B cell (primary cell): ENCODE measurements at regions not wholly inside any gene's neighbourhood (a gene's known extent, or its start where the extent isn't known, plus 50 kb on each side); places are given as distances from the start of the nearest gene placed in this dataset.

Source experiments
- ATAC-seq: fragments of 200-7000 bp; cut with Tn5 transposase; one replicate; pipeline ENCODE4 v1.10.0; 2021; ENCODE audit warnings: low read depth, mild to moderate bottlenecking, moderate number of reproducible peaks, moderate library complexity
- CTCF ChIA-PET: fragments of 350-600 bp; sonication (Branson Sonifier 250); formaldehyde crosslinking; loops from one replicate; lab custom pipeline; 2021; ENCODE audit warnings: antibody characterized with exemption, inconsistent platforms; lab: Charles Lee
- POLR2A ChIA-PET: fragments of 350-600 bp; sonication (Branson Sonifier 250); formaldehyde crosslinking; loops from one replicate; lab custom pipeline; 2021; ENCODE audit warnings: antibody characterized with exemption; lab: Charles Lee
- DNase-seq: peaks from one replicate; pipeline ENCODE4 v3.0.0; 2013
- H2AFZ ChIP-seq: 2 replicates; pipeline ENCODE4 v1.6.1; 2012; ENCODE audit warnings: mild to moderate bottlenecking, low read depth, low read length; ENCODE audit not compliant: insufficient read depth, poor library complexity, severe bottlenecking
- H3K27ac ChIP-seq, 2 donors: 1 replicate in 1 of 2; 2 replicates in 1 of 2; pipeline ENCODE4 v1.5.1; 2012 to 2013; ENCODE audit warnings: low read length in 2 of 2, mild to moderate bottlenecking in 2 of 2, moderate library complexity in 1 of 2
- H3K27me3 ChIP-seq, 4 experiments: fragments of 200-600 bp in 1 of 4; sonication (generic) in 1 of 4; replicated peaks in 1 of 4; 1 replicate in 2 of 4; 2 replicates in 2 of 4; pipeline versions ENCODE4 v1.6.1 to v1.7.0; 2013 to 2016; ENCODE audit warnings: low read length in 3 of 4, mild to moderate bottlenecking in 2 of 4, mixed read lengths in 1 of 4, moderate library complexity in 1 of 4; ENCODE audit not compliant: insufficient read depth in 4 of 4, control insufficient read depth in 3 of 4; ENCODE audit errors: control extremely low read depth in 1 of 4
- H3K36me3 ChIP-seq, 2 experiments: replicated peaks in 1 of 2; 1 replicate in 1 of 2; 2 replicates in 1 of 2; pipeline versions ENCODE4 v1.6.1 to v1.7.1; 2013; ENCODE audit warnings: low read length in 1 of 2; ENCODE audit not compliant: insufficient read depth in 2 of 2, control insufficient read depth in 1 of 2; ENCODE audit errors: control extremely low read depth in 1 of 2, extremely low read depth in 1 of 2
- H3K4me1 ChIP-seq, 2 donors: fragments of 200-600 bp in 1 of 2; sonication (generic) in 1 of 2; 1 replicate in 1 of 2; 2 replicates in 1 of 2; pipeline versions ENCODE4 v1.5.1 to v1.6.1; 2013 to 2017; ENCODE audit warnings: low read length in 2 of 2; ENCODE audit not compliant: control insufficient read depth in 2 of 2, insufficient read depth in 2 of 2
- H3K4me2 ChIP-seq: replicated peaks from 2 replicates; pipeline ENCODE3; 2012; ENCODE audit warnings: mild to moderate bottlenecking, low read depth, low read length; ENCODE audit not compliant: poor library complexity, severe bottlenecking
- H3K4me3 ChIP-seq, 5 experiments: fragments of 200-600 bp in 1 of 5; sonication (generic) in 1 of 5; 1 replicate in 3 of 5; 2 replicates in 2 of 5; pipeline versions ENCODE4 v1.5.1 to v1.7.0; 2011 to 2016; ENCODE audit warnings: low read length in 4 of 5, mild to moderate bottlenecking in 4 of 5, low read depth in 2 of 5, control low read depth in 1 of 5, moderate library complexity in 1 of 5; ENCODE audit not compliant: insufficient read depth in 1 of 5; ENCODE audit errors: control extremely low read depth in 1 of 5, extremely low read depth in 1 of 5
- H3K79me2 ChIP-seq: fragments of 200-600 bp; sonication (generic); one replicate; pipeline ENCODE4 v1.6.0; 2016; ENCODE audit warnings: low read length; ENCODE audit not compliant: control insufficient read depth, insufficient read depth
- H3K9ac ChIP-seq: fragments of 200-600 bp; sonication (generic); 2 replicates; pipeline ENCODE4 v1.6.1; 2017; ENCODE audit warnings: mild to moderate bottlenecking, low read length, moderate library complexity
- H3K9me3 ChIP-seq, 3 donors: one replicate each; pipeline versions ENCODE4 v1.6.1 to v1.7.1; 2013; ENCODE audit warnings: low read length in 2 of 3; ENCODE audit not compliant: control insufficient read depth in 2 of 3, insufficient read depth in 1 of 3; ENCODE audit errors: control extremely low read depth in 1 of 3
- H4K20me1 ChIP-seq: 2 replicates; pipeline ENCODE4 v1.6.0; 2012; ENCODE audit warnings: mild to moderate bottlenecking, low read length; ENCODE audit not compliant: insufficient read depth, control insufficient read depth, poor library complexity, severe bottlenecking
- H3K27ac Mint-ChIP-seq: one replicate; pipeline ENCODE4 v1.8.0; 2021; ENCODE audit warnings: mixed read lengths
- H3K27me3 Mint-ChIP-seq: one replicate; pipeline ENCODE4 v1.8.0; 2021; ENCODE audit warnings: mixed read lengths
- H3K4me1 Mint-ChIP-seq: one replicate; pipeline ENCODE4 v1.8.0; 2021; ENCODE audit warnings: mixed read lengths
- H3K4me3 Mint-ChIP-seq: one replicate; pipeline ENCODE4 v1.8.0; 2021; ENCODE audit warnings: mixed read lengths
- H3K9me3 Mint-ChIP-seq: one replicate; pipeline ENCODE4 v1.8.0; 2022; ENCODE audit warnings: mixed read lengths; ENCODE audit not compliant: insufficient read depth
- EZH2 ChIP-seq: IDR thresholded peaks from 2 replicates; pipeline ENCODE4 v1.6.1; 2012; ENCODE audit warnings: borderline replicate concordance, low read depth, mild to moderate bottlenecking, moderate library complexity, low read length; ENCODE audit not compliant: insufficient read depth, poor library complexity, severe bottlenecking
- WGBS: methylation state at CpG from one replicate; pipeline ENCODE4 v1.1.5; 2013; ENCODE audit warnings: missing lambda C conversion rate; ENCODE audit not compliant: insufficient coverage; 5-methylcytosine and 5-hydroxymethylcytosine counted together
- intact Hi-C: fragments of 100-400 bp; cut with micrococcal nuclease; formaldehyde crosslinking; loops from one replicate; pipeline ENCODE4 v1.10.0; 2022
- TF ChIP-seq, protein P1 (sequence below): fragments of 200-600 bp; IDR thresholded peaks from one replicate; pipeline ENCODE4 v1.8.0; 2022; ENCODE audit warnings: antibody characterized with exemption, mild to moderate bottlenecking

- Mint-ChIP-seq H3K4me3 (no peak overlapping the region), H3K9me3 (no peaks in the 10 kb centered on the region), H3K4me1 (no peaks in the 10 kb centered on the region), H3K27ac (no peak overlapping the region), H3K27me3 (peaks cover 15% of the 10 kb centered on the region)
- Histone ChIP-seq H3K4me2 (no peak overlapping the region), H3K27me3 (no peaks in the 10 kb centered on the region), H3K9me3 (no peaks in the 10 kb centered on the region), H3K9ac (no peak overlapping the region), H2AFZ (no peak overlapping the region), H3K4me1 (no peaks in the 10 kb centered on the region), H3K4me3 (no peak overlapping the region), H3K27ac (no peak overlapping the region), H4K20me1 (no peaks in the 10 kb centered on the region), H3K79me2 (no peaks in the 10 kb centered on the region), H3K36me3 (no peaks in the 10 kb centered on the region)
- ChIA-PET CTCF (interaction anchor here (1.1 kb wide), 1 partner anchor 201 kb away, joined by 3 read pairs; no protein-coding TSS in a partner anchor), POLR2A (no interaction called here)
- 86% methylated on average over 1 of the region's 2 CpGs for WGBS
- intact Hi-C loops = loop anchor here (10.0 kb wide), 1 partner anchor 1002 kb away; no protein-coding TSS in a partner anchor
- DNase-seq = no peak
- no peak for TF ChIP-seq EZH2
- TF ChIP-seq, protein P1, sequence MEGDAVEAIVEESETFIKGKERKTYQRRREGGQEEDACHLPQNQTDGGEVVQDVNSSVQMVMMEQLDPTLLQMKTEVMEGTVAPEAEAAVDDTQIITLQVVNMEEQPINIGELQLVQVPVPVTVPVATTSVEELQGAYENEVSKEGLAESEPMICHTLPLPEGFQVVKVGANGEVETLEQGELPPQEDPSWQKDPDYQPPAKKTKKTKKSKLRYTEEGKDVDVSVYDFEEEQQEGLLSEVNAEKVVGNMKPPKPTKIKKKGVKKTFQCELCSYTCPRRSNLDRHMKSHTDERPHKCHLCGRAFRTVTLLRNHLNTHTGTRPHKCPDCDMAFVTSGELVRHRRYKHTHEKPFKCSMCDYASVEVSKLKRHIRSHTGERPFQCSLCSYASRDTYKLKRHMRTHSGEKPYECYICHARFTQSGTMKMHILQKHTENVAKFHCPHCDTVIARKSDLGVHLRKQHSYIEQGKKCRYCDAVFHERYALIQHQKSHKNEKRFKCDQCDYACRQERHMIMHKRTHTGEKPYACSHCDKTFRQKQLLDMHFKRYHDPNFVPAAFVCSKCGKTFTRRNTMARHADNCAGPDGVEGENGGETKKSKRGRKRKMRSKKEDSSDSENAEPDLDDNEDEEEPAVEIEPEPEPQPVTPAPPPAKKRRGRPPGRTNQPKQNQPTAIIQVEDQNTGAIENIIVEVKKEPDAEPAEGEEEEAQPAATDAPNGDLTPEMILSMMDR = no peak
- ATAC-seq = no peak
Measured at GRCh38 chr1:214126697-214127146, 138.9 kb downstream of the PROX1 start.

DNA sequence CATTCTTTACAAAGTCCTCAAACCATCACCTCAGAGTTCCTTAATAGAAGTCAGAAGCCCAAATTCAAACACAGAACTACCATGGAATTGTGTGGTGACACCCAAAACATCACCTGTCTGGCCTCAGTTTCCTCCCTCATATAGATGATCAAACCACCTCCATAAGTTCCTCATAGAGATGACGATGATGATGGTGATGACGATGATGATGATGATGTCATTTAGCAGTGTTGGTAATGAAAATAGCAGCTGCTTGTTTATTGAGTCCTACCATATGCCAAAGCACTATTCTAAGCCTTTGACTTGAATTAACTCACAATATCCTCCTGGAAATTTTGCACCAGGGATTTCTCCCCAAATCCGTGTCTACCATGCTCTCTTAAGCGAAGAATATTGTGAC lies 139.9 kb downstream of the PROX1 start:
- DNase-seq = no peak
- CTCF ChIA-PET = no interaction called here
- no peak overlapping the region for H3K4me3 Mint-ChIP-seq

More for the DNA sequence above, 139.9 kb downstream of the PROX1 start:
- Histone ChIP-seq H3K9ac (no peak overlapping the region), H3K27me3 (no peaks in the 10 kb centered on the region), H3K4me1 (no peaks in the 10 kb centered on the region), H3K4me3 (no peak overlapping the region), H2AFZ (no peak overlapping the region), H3K36me3 (no peaks in the 10 kb centered on the region), H3K4me2 (no peak overlapping the region), H3K9me3 (no peaks in the 10 kb centered on the region), H3K27ac (no peak overlapping the region), H3K79me2 (no peaks in the 10 kb centered on the region), H4K20me1 (no peaks in the 10 kb centered on the region)
- Mint-ChIP-seq H3K9me3 (no peaks in the 10 kb centered on the region), H3K27me3 (peaks cover 14% of the 10 kb centered on the region), H3K4me1 (no peaks in the 10 kb centered on the region), H3K27ac (no peak overlapping the region)
- ATAC-seq = no peak
- POLR2A ChIA-PET = no interaction called here
- WGBS = 100% methylated on average over 2 of the region's 4 CpGs
- intact Hi-C loops = loop anchor here (10.0 kb wide), 1 partner anchor 1003 kb away; no protein-coding TSS in a partner anchor
- TF ChIP-seq EZH2 = no peak
- TF ChIP-seq, protein P1 = no peak
